IPS-NIHi7 (cell line): ENCODE measurements at regions not wholly inside any gene's neighbourhood (a gene's known extent, or its start where the extent isn't known, plus 50 kb on each side); places are given as distances from the start of the nearest gene placed in this dataset.
"Not testable (repeated sequence)": the region's sequence is repeated elsewhere in the genome, so short reads cannot be mapped to it uniquely, and the experiment has no call there.

Experiments
- DNase-seq: peaks from one replicate; pipeline ENCODE4 v3.0.0; 2012; ENCODE audit warnings: mixed read lengths; ENCODE audit errors: extremely low spot score

GRCh38 chr2:125698280-125698679 is 957.7 kb upstream of the GYPC start:
- DNase-seq, result peak; percentile 0

- DNase-seq, result no peak
Measured at GRCh38 chr2:125701070-125701469, 954.9 kb upstream of the GYPC start.

GRCh38 chr2:125707611-125708010 is 948.3 kb upstream of the GYPC start:
- no peak for DNase-seq

GRCh38 chr2:125710561-125710960 is 945.4 kb upstream of the GYPC start:
- no peak for DNase-seq

- DNase-seq, result no peak
Measured at GRCh38 chr2:125711075-125711474, 944.9 kb upstream of the GYPC start.

GRCh38 chr2:125713533-125713932 is 942.4 kb upstream of the GYPC start:
- no peak for DNase-seq

GRCh38 chr2:125721072-125721721 is 934.8 kb upstream of the GYPC start:
- DNase-seq, result no peak

GRCh38 chr2:125730921-125731320 is 925.0 kb upstream of the GYPC start:
- no peak for DNase-seq

GRCh38 chr2:125736306-125736705 is 919.7 kb upstream of the GYPC start:
- DNase-seq, result no peak

GRCh38 chr2:125745514-125745913 is 910.4 kb upstream of the GYPC start:
- DNase-seq, result peak; percentile 43

GRCh38 chr2:125746321-125747164 is 909.4 kb upstream of the GYPC start:
- no peak for DNase-seq

GRCh38 chr2:125747165-125747425 is 908.9 kb upstream of the GYPC start:
- no peak for DNase-seq

- DNase-seq, result no peak
Measured at GRCh38 chr2:125756431-125756830, 899.5 kb upstream of the GYPC start.

GRCh38 chr2:125796784-125797183 is 859.2 kb upstream of the GYPC start:
- no peak for DNase-seq

GRCh38 chr2:125797192-125797591 is 858.8 kb upstream of the GYPC start:
- DNase-seq, result no peak

GRCh38 chr2:125822746-125823145 is 833.2 kb upstream of the GYPC start:
- DNase-seq, result no peak

- not testable (repeated sequence) for DNase-seq
Measured at GRCh38 chr2:125825781-125826180, 830.2 kb upstream of the GYPC start.

GRCh38 chr2:125837128-125837527 is 818.8 kb upstream of the GYPC start:
- DNase-seq, result peak; percentile 12

- DNase-seq, result no peak
Measured at GRCh38 chr2:125837611-125838010, 818.3 kb upstream of the GYPC start.

GRCh38 chr2:125839945-125840344 is 816.0 kb upstream of the GYPC start:
- DNase-seq, result no peak

- no peak for DNase-seq
Measured at GRCh38 chr2:125842041-125842440, 813.9 kb upstream of the GYPC start.

- no peak for DNase-seq
Measured at GRCh38 chr2:125850541-125850940, 805.4 kb upstream of the GYPC start.

GRCh38 chr2:125852364-125852763 is 803.6 kb upstream of the GYPC start:
- DNase-seq, result no peak

- no peak for DNase-seq
Measured at GRCh38 chr2:125853626-125854025, 802.3 kb upstream of the GYPC start.
